ENCODE measurements at regions not wholly inside any gene's neighbourhood (a gene's known extent, or its start where the extent isn't known, plus 50 kb on each side); places are given as distances from the start of the nearest gene placed in this dataset.

DNA sequence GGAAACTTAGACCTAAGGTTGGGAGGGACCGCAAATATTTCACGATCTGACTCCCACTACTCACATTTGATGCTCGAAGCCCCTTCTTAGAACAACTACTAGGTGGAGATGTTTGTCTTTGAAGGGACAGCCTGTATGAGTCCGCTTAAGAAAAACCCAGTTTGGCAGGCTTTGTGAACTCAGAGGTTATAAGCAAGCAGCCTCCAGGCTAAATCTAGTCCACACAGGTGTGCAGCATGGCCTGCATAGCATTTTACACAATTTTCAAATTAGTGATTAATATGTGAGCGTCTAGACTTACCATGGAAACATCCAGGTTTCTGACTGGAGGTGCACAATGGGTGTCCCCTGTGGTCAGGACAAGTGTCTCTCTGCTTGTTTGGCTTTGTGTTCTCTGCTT, 127.1 kb downstream of the KIF4B start:
- H3K4me2 ChIP-seq (ENCODE audit: low read length) = no peak overlapping the region
- intact Hi-C loops (cut with micrococcal nuclease) = no loop called here
- H3K4me3 ChIP-seq (replicated peaks in 1 of 2; ENCODE audit: low read depth in 1 of 2, low read length in 2 of 2) = no peak overlapping the region
- POLR2A ChIA-PET = no interaction called here
- no peaks in the 10 kb centered on the region for H3K36me3 ChIP-seq (ENCODE audit: control insufficient read depth in 1 of 2, insufficient read depth in 2 of 2, low read length in 2 of 2)
- BruUV-seq (replicated peaks) = no TSS peak
- no peaks in the 10 kb centered on the region for H3K9me3 ChIP-seq (ENCODE audit: control insufficient read depth in 1 of 2, insufficient read depth in 1 of 2, low read depth in 1 of 2, low read length in 2 of 2)
- H2AFZ ChIP-seq (ENCODE audit: low read depth, low read length, poor library complexity, severe bottlenecking) = no peak overlapping the region
- no peak overlapping the region for H3K9ac ChIP-seq (ENCODE audit: low read length)
- no peaks in the 10 kb centered on the region; a peak in 1 of 4 replicates for H3K4me1 ChIP-seq (ENCODE audit: control insufficient read depth in 1 of 2, insufficient read depth in 2 of 2, low read length in 2 of 2)
- TF ChIP-seq ZFX (IDR thresholded peaks at IDR 0.05) (no peak), CEBPB (IDR thresholded peaks at IDR 0.05; ENCODE audit: low read depth) (no peak)
- H3K27me3 ChIP-seq (ENCODE audit: insufficient read depth, low read length) = peaks cover 45% of the 10 kb centered on the region
- H3K27ac ChIP-seq (ENCODE audit: low read depth, low read length) = no peak overlapping the region
- ATAC-seq (no peak), DNase-seq (ENCODE audit: low read depth, low spot score) (no peak)
- H4K20me1 ChIP-seq (ENCODE audit: insufficient read depth) = no peaks in the 10 kb centered on the region
- H3K9me2 ChIP-seq (ENCODE audit: insufficient read depth) = no peaks in the 10 kb centered on the region
- CTCF ChIA-PET = interaction anchor here (1.0 to 2.4 kb wide), 3 partner anchors 55 to 1991 kb away, joined by 3 to 12 read pairs (median 10); no protein-coding TSS in a partner anchor
- no peaks in the 10 kb centered on the region for H3K79me2 ChIP-seq (ENCODE audit: insufficient read depth, low read length)
- RAD21 ChIA-PET (ENCODE audit: low non-redundant PET in 1 of 2, low total read pairs in 2 of 2, uncharacterized antibody in 2 of 2, unreplicated experiment in 2 of 2) = no interaction called here

DNA sequence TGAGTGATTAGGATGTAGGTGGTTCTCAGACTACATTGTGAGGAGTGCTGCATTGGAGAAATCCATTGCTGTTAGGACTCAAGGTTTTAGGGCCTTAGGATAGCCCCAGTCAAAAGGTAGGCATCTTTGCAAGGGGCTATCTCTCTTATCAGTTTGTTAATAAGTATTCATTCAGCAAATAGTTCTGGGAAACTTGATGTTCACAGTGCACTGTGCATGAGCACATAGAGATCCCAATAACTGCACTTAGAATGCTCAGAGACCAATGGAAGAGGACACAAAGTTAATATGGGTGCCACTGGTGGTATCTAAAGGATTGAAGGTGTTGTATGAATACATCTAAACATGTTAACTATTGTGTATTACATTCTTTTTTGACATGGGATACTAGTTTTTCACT, 131.4 kb downstream of the KIF4B start:
- H3K79me2 ChIP-seq (ENCODE audit: insufficient read depth, low read length) = no peaks in the 10 kb centered on the region
- no peak overlapping the region for H3K4me3 ChIP-seq (replicated peaks in 1 of 2; ENCODE audit: low read depth in 1 of 2, low read length in 2 of 2)
- TF ChIP-seq ZNF274 (IDR thresholded peaks at IDR 0.05; ENCODE audit: low read depth, low read length) (no peak), FOSL1 (IDR thresholded peaks at IDR 0.05; ENCODE audit: low read depth) (no peak), SIN3A (IDR thresholded peaks at IDR 0.05; ENCODE audit: low read depth) (no peak), TCF7L2 (IDR thresholded peaks at IDR 0.05; ENCODE audit: borderline replicate concordance, extremely low read depth, insufficient read depth, insufficient read length) (no peak), MAX (IDR thresholded peaks at IDR 0.05) (no peak)
- TF ChIP-seq, protein P1, sequence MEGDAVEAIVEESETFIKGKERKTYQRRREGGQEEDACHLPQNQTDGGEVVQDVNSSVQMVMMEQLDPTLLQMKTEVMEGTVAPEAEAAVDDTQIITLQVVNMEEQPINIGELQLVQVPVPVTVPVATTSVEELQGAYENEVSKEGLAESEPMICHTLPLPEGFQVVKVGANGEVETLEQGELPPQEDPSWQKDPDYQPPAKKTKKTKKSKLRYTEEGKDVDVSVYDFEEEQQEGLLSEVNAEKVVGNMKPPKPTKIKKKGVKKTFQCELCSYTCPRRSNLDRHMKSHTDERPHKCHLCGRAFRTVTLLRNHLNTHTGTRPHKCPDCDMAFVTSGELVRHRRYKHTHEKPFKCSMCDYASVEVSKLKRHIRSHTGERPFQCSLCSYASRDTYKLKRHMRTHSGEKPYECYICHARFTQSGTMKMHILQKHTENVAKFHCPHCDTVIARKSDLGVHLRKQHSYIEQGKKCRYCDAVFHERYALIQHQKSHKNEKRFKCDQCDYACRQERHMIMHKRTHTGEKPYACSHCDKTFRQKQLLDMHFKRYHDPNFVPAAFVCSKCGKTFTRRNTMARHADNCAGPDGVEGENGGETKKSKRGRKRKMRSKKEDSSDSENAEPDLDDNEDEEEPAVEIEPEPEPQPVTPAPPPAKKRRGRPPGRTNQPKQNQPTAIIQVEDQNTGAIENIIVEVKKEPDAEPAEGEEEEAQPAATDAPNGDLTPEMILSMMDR (IDR thresholded peaks at IDR 0.05 in 2 of 3, conservative IDR thresholded peaks at IDR 0.05 in 1 of 3; ENCODE audit: borderline replicate concordance in 1 of 3, insufficient read depth in 1 of 3, low read depth in 2 of 3, low read length in 2 of 3) = no peak
- no peaks in the 10 kb centered on the region for H3K36me3 ChIP-seq (ENCODE audit: control insufficient read depth in 1 of 2, insufficient read depth in 2 of 2, low read length in 2 of 2)
- intact Hi-C loops (cut with micrococcal nuclease) = no loop called here
- H3K4me2 ChIP-seq (ENCODE audit: low read length) = no peak overlapping the region
- no peak for ATAC-seq
- no TSS peak for BruUV-seq (replicated peaks)
- H3K27me3 ChIP-seq (ENCODE audit: insufficient read depth, low read length) = peaks cover 46% of the 10 kb centered on the region
- no peak overlapping the region for H3K27ac ChIP-seq (ENCODE audit: low read depth, low read length)
- no peaks in the 10 kb centered on the region for H4K20me1 ChIP-seq (ENCODE audit: insufficient read depth)
- no peak overlapping the region for H2AFZ ChIP-seq (ENCODE audit: low read depth, low read length, poor library complexity, severe bottlenecking)
- H3K9me3 ChIP-seq (ENCODE audit: control insufficient read depth in 1 of 2, insufficient read depth in 1 of 2, low read depth in 1 of 2, low read length in 2 of 2) = no peaks in the 10 kb centered on the region
- RAD21 ChIA-PET (ENCODE audit: low non-redundant PET in 1 of 2, low total read pairs in 2 of 2, uncharacterized antibody in 2 of 2, unreplicated experiment in 2 of 2) = no interaction called here
- no peak overlapping the region for H3K9ac ChIP-seq (ENCODE audit: low read length)
- DNase-seq (ENCODE audit: low read depth, low spot score) = no peak
- H3K9me2 ChIP-seq (ENCODE audit: insufficient read depth) = no peaks in the 10 kb centered on the region
- CTCF ChIA-PET = no interaction called here
- no peaks in the 10 kb centered on the region for H3K4me1 ChIP-seq (ENCODE audit: control insufficient read depth in 1 of 2, insufficient read depth in 2 of 2, low read length in 2 of 2)
- POLR2A ChIA-PET = no interaction called here
